ENCODE measurements at regions not wholly inside any gene's neighbourhood (a gene's known extent, or its start where the extent isn't known, plus 50 kb on each side); places are given as distances from the start of the nearest gene placed in this dataset.

- Histone ChIP-seq H3K27ac (ENCODE audit: low read length) (no peak overlapping the region), H4K20me1 (ENCODE audit: insufficient read depth, low read length) (no peaks in the 10 kb centered on the region), H3K36me3 (replicated peaks; ENCODE audit: low read depth, low read length) (no peaks in the 10 kb centered on the region), H3K27me3 (ENCODE audit: low read depth, low read length) (peaks cover 12% of the 10 kb centered on the region; the same call in 1 of the 2 replicates), H3K4me2 (ENCODE audit: low read length) (no peak overlapping the region), H3K4me3 (ENCODE audit: low read length) (no peak overlapping the region), H2AFZ (ENCODE audit: low read depth, low read length) (no peak overlapping the region), H3K9ac (ENCODE audit: low read length) (no peak overlapping the region), H3K79me2 (ENCODE audit: low read length) (no peaks in the 10 kb centered on the region), H3K9me3 (ENCODE audit: insufficient read depth, low read length) (peaks cover 13% of the 10 kb centered on the region; the same call in 1 of the 2 replicates), H3K4me1 (ENCODE audit: low read length) (no peaks in the 10 kb centered on the region)
- TF ChIP-seq EZH2phosphoT487 (IDR thresholded peaks at IDR 0.05; ENCODE audit: low read depth), result no peak
- TF ChIP-seq, protein P1, sequence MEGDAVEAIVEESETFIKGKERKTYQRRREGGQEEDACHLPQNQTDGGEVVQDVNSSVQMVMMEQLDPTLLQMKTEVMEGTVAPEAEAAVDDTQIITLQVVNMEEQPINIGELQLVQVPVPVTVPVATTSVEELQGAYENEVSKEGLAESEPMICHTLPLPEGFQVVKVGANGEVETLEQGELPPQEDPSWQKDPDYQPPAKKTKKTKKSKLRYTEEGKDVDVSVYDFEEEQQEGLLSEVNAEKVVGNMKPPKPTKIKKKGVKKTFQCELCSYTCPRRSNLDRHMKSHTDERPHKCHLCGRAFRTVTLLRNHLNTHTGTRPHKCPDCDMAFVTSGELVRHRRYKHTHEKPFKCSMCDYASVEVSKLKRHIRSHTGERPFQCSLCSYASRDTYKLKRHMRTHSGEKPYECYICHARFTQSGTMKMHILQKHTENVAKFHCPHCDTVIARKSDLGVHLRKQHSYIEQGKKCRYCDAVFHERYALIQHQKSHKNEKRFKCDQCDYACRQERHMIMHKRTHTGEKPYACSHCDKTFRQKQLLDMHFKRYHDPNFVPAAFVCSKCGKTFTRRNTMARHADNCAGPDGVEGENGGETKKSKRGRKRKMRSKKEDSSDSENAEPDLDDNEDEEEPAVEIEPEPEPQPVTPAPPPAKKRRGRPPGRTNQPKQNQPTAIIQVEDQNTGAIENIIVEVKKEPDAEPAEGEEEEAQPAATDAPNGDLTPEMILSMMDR (IDR thresholded peaks at IDR 0.05; ENCODE audit: low read depth, low read length), result no peak
These were observed 87.8 kb upstream of the TJP1 start for GRCh38 chr15:29910068-29910467.

GRCh38 chr15:29904757-29905417, 82.6 kb upstream of the TJP1 start:
- no peaks in the 10 kb centered on the region for H3K9me3 ChIP-seq (ENCODE audit: insufficient read depth, low read length)
- H3K36me3 ChIP-seq (replicated peaks; ENCODE audit: low read depth, low read length), result no peaks in the 10 kb centered on the region
- no peak overlapping the region for H3K4me2 ChIP-seq (ENCODE audit: low read length)
- TF ChIP-seq, protein P1 (IDR thresholded peaks at IDR 0.05; ENCODE audit: low read depth, low read length), result no peak
- no peak for TF ChIP-seq EZH2phosphoT487 (IDR thresholded peaks at IDR 0.05; ENCODE audit: low read depth)
- 0 out of 2 replicates have a peak, but pooled peaks cover 3% of the 10 kb centered on the region for H3K27me3 ChIP-seq (ENCODE audit: low read depth, low read length)
- no peaks in the 10 kb centered on the region for H4K20me1 ChIP-seq (ENCODE audit: insufficient read depth, low read length)
- H3K27ac ChIP-seq (ENCODE audit: low read length), result no peak overlapping the region
- no peak overlapping the region for H3K9ac ChIP-seq (ENCODE audit: low read length)
- no peak overlapping the region for H2AFZ ChIP-seq (ENCODE audit: low read depth, low read length)
- no peaks in the 10 kb centered on the region for H3K4me1 ChIP-seq (ENCODE audit: low read length)
- H3K79me2 ChIP-seq (ENCODE audit: low read length), result no peaks in the 10 kb centered on the region
- H3K4me3 ChIP-seq (ENCODE audit: low read length), result no peak overlapping the region

DNA sequence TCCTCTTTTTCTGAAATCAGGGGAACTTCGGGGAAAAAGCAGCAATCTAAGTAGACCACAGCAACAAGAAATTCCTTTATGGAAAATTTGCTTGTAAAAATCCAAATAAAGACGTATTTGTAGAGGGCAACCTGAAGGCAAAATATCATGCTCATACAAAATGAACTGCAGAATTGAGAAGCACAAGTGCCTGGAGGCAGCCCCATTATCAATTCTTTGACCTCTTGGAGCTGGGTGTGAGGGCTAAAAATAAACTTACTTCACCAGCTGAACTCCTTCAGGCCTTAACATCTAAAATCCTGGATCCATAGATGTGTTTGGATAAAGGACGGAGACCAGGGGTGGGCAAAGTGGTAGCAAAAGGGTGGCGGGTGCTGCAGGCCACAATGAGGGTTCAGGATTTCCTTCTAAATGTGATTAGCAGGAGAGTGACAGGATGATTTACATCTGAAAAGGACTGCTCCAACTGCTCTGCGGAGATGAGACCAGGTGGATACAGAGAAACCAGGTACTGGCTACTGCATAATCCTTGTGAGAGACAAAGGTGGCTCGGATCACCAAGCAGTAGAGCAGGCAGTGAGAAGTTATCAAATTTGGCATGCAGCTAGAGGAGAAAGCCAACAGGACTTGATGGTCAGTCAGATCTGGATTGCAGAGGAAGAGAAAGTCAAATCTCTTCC, 81.7 kb upstream of the TJP1 start:
- no peaks in the 10 kb centered on the region for H3K9me3 ChIP-seq (ENCODE audit: insufficient read depth, low read length)
- H2AFZ ChIP-seq (ENCODE audit: low read depth, low read length), result no peak overlapping the region
- H3K4me1 ChIP-seq (ENCODE audit: low read length), result no peaks in the 10 kb centered on the region
- TF ChIP-seq EZH2phosphoT487 (IDR thresholded peaks at IDR 0.05; ENCODE audit: low read depth), result no peak
- TF ChIP-seq, protein P1 (IDR thresholded peaks at IDR 0.05; ENCODE audit: low read depth, low read length), result no peak
- H3K79me2 ChIP-seq (ENCODE audit: low read length), result no peaks in the 10 kb centered on the region
- no peak overlapping the region for H3K4me3 ChIP-seq (ENCODE audit: low read length)
- H4K20me1 ChIP-seq (ENCODE audit: insufficient read depth, low read length), result no peaks in the 10 kb centered on the region
- no peak overlapping the region for H3K9ac ChIP-seq (ENCODE audit: low read length)
- no peak overlapping the region for H3K27ac ChIP-seq (ENCODE audit: low read length)
- no peak overlapping the region for H3K4me2 ChIP-seq (ENCODE audit: low read length)
- 0 out of 2 replicates have a peak, but pooled peaks cover 3% of the 10 kb centered on the region for H3K27me3 ChIP-seq (ENCODE audit: low read depth, low read length)
- H3K36me3 ChIP-seq (replicated peaks; ENCODE audit: low read depth, low read length), result no peaks in the 10 kb centered on the region

GRCh38 chr15:29903028-29903427, 80.8 kb upstream of the TJP1 start:
- Histone ChIP-seq H3K9ac (ENCODE audit: low read length) (no peak overlapping the region), H3K36me3 (replicated peaks; ENCODE audit: low read depth, low read length) (no peaks in the 10 kb centered on the region), H4K20me1 (ENCODE audit: insufficient read depth, low read length) (no peaks in the 10 kb centered on the region), H3K27ac (ENCODE audit: low read length) (no peak overlapping the region), H2AFZ (ENCODE audit: low read depth, low read length) (no peak overlapping the region), H3K4me3 (ENCODE audit: low read length) (no peak overlapping the region), H3K79me2 (ENCODE audit: low read length) (no peaks in the 10 kb centered on the region), H3K4me2 (ENCODE audit: low read length) (no peak overlapping the region), H3K4me1 (ENCODE audit: low read length) (no peaks in the 10 kb centered on the region), H3K27me3 (ENCODE audit: low read depth, low read length) (0 out of 2 replicates have a peak, but pooled peaks cover 3% of the 10 kb centered on the region), H3K9me3 (ENCODE audit: insufficient read depth, low read length) (no peaks in the 10 kb centered on the region)
- TF ChIP-seq, protein P1 (IDR thresholded peaks at IDR 0.05; ENCODE audit: low read depth, low read length), result no peak
- no peak for TF ChIP-seq EZH2phosphoT487 (IDR thresholded peaks at IDR 0.05; ENCODE audit: low read depth)

Measured in OCI-LY3 (cell line).